ENCODE measurements at regions not wholly inside any gene's neighbourhood (a gene's known extent, or its start where the extent isn't known, plus 50 kb on each side); places are given as distances from the start of the nearest gene placed in this dataset.

DNA sequence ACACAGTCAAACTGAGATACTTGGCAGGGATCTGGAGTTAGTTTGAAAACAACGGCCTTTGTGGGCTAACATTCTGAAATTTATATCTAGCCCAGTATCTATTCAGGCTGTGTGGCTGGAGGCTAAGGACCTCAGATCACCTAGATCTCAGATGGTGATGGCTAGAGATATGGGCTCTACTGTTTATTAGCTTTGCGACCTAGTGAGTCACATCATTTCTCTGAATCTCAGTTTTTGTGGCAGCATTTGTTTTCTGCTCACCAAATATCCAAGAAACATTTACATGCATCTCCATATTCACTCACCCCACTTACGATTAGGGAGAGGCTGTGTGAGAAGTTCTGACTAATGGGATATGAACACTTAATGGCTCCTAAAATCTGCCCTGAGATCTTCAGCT, 503.9 kb downstream of the KIF20B start (continued):
- TF ChIP-seq TRAFD1 (CRISPR knock-in tag; IDR thresholded peaks at IDR 0.05; ENCODE audit: borderline replicate concordance) (no peak), TOPORS (CRISPR knock-in tag; IDR thresholded peaks at IDR 0.05) (no peak), ETV5 (CRISPR knock-in tag; IDR thresholded peaks at IDR 0.05; ENCODE audit: borderline replicate concordance) (no peak), NFIB (CRISPR knock-in tag; IDR thresholded peaks at IDR 0.05; ENCODE audit: borderline replicate concordance) (no peak), PRDM15 (CRISPR knock-in tag; IDR thresholded peaks at IDR 0.05) (no peak), ZC3H4 (CRISPR knock-in tag; IDR thresholded peaks at IDR 0.05; ENCODE audit: borderline replicate concordance) (no peak), JDP2 (CRISPR knock-in tag; IDR thresholded peaks at IDR 0.05; ENCODE audit: borderline replicate concordance) (no peak), TAF1 (CRISPR knock-in tag; IDR thresholded peaks at IDR 0.05) (no peak), HDAC2 (CRISPR knock-in tag; IDR thresholded peaks at IDR 0.05) (no peak)

GRCh38 chr10:90213346-90213745, 512.0 kb downstream of the KIF20B start:
- no peak overlapping the region for H2AFZ ChIP-seq (ENCODE audit: low read length)
- ATAC-seq (no peak), DNase-seq (ENCODE audit: low spot score) (no peak), FAIRE-seq (no peak)
- 3% methylated on average over 2 of the region's 2 CpGs for WGBS (ENCODE audit: low lambda C conversion rate)
- in situ Hi-C loops (cut with HindIII; ENCODE audit: extremely low pct_ligation_motif_present, low pct_unique_long_range_greater_than_20kb) (no loop called here), intact Hi-C loops (cut with micrococcal nuclease; ENCODE audit: unreplicated experiment) (no loop called here)
- H3K4me1 ChIP-seq (ENCODE audit: insufficient read depth, low read length): no peaks in the 10 kb centered on the region
- H3K9ac ChIP-seq (ENCODE audit: insufficient read depth, low read depth, low read length): no peak overlapping the region
- H3K27me3 ChIP-seq (ENCODE audit: control insufficient read depth in 1 of 2, insufficient read depth in 2 of 2, low read length in 2 of 2): no peaks in the 10 kb centered on the region
- H3K27ac ChIP-seq (ENCODE audit: extremely low read length, insufficient read depth, low read length): no peak overlapping the region
- CTCF ChIA-PET (ENCODE audit: low intra/inter-chr PET ratio, low total read pairs): no interaction called here
- H4K20me1 ChIP-seq (ENCODE audit: insufficient read depth, low read length): no peaks in the 10 kb centered on the region
- peaks cover 16% of the 10 kb centered on the region; the same call in 1 of the 2 replicates for H3K9me3 ChIP-seq (ENCODE audit: low read length)
- POLR2A ChIA-PET: no interaction called here
- no TSS peak for BruUV-seq (replicated peaks)
- H3K4me3 ChIP-seq (replicated peaks in 1 of 3; ENCODE audit: insufficient read depth in 1 of 3, low read depth in 2 of 3, low read length in 3 of 3): no peak overlapping the region
- no peaks in the 10 kb centered on the region for H3K36me3 ChIP-seq (replicated peaks in 1 of 2; ENCODE audit: control insufficient read depth in 1 of 2, insufficient read depth in 2 of 2, low read length in 2 of 2)
- H3K4me2 ChIP-seq (ENCODE audit: low read depth, low read length): no peak overlapping the region
- H3K79me2 ChIP-seq (ENCODE audit: insufficient read depth, low read length): no peaks in the 10 kb centered on the region
- TF ChIP-seq GRHL1 (CRISPR knock-in tag; conservative IDR thresholded peaks at IDR 0.05) (no peak), FOXK1 (CRISPR knock-in tag; IDR thresholded peaks at IDR 0.05; ENCODE audit: borderline replicate concordance, low read depth) (no peak), SOX13 (IDR thresholded peaks at IDR 0.05) (no peak), SOX13 (CRISPR knock-in tag; conservative IDR thresholded peaks at IDR 0.05 in 1 of 2, IDR thresholded peaks at IDR 0.05 in 1 of 2) (no peak), ZNF460 (CRISPR knock-in tag; IDR thresholded peaks at IDR 0.05; ENCODE audit: borderline replicate concordance) (no peak), ZNF598 (CRISPR knock-in tag; IDR thresholded peaks at IDR 0.05; ENCODE audit: borderline replicate concordance) (no peak)
- TF ChIP-seq, protein P1, sequence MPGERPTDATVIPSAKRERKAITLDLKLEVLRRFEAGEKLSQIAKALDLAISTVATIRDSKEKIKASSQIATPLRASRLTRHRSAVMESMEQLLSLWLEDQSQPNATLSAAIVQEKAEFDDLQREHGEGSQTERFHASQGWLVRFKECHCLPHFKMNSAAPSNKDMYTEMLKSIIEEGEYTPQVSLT (CRISPR knock-in tag; IDR thresholded peaks at IDR 0.05; ENCODE audit: borderline replicate concordance, low read depth): no peak

Data from HepG2 (cell line).